ENCODE measurements at regions not wholly inside any gene's neighbourhood (a gene's known extent, or its start where the extent isn't known, plus 50 kb on each side); places are given as distances from the start of the nearest gene placed in this dataset.

DNA sequence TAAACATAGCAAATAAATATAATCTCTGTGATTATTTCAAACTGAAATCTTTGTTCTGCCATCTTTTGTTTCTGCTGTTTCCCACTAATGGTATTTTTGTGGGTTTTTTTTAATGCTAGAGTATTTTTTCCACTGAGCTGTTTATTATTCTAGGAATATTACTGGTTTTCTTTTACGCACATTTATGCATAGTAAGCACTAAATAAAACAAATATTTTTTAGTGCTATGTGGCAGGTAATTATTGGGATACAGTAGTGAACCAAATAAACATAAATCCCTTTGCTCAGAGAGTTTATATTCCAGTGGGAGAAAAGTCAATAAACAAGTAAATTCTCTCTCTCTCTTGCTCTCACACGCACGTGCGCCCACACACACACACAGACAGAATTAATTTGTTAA is 397.4 kb downstream of the PRDM5 start:
- TF ChIP-seq, protein P1, sequence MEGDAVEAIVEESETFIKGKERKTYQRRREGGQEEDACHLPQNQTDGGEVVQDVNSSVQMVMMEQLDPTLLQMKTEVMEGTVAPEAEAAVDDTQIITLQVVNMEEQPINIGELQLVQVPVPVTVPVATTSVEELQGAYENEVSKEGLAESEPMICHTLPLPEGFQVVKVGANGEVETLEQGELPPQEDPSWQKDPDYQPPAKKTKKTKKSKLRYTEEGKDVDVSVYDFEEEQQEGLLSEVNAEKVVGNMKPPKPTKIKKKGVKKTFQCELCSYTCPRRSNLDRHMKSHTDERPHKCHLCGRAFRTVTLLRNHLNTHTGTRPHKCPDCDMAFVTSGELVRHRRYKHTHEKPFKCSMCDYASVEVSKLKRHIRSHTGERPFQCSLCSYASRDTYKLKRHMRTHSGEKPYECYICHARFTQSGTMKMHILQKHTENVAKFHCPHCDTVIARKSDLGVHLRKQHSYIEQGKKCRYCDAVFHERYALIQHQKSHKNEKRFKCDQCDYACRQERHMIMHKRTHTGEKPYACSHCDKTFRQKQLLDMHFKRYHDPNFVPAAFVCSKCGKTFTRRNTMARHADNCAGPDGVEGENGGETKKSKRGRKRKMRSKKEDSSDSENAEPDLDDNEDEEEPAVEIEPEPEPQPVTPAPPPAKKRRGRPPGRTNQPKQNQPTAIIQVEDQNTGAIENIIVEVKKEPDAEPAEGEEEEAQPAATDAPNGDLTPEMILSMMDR (IDR thresholded peaks at IDR 0.05) = no peak
- TF ChIP-seq POLR2A (IDR thresholded peaks at IDR 0.05) = no peak
